Pancreas (tissue), 10 donors: ENCODE measurements at regions not wholly inside any gene's neighbourhood (a gene's known extent, or its start where the extent isn't known, plus 50 kb on each side); places are given as distances from the start of the nearest gene placed in this dataset.

Experiments
- ATAC-seq, 4 donors: fragments of 200-7000 bp; cut with Tn5 transposase; one replicate each; pipeline versions ENCODE4 v1.8.0 to v1.9.1; 2020; ENCODE audit warnings: mild to moderate bottlenecking in 4 of 4, moderate library complexity in 4 of 4
- DNase-seq, 6 donors: peaks; one replicate each; pipeline ENCODE4 v3.0.0-alpha.2; 2020
- FAIRE-seq: peaks from 2 replicates; lab custom pipeline; 2012; peaks lifted over from hg19 to GRCh38; lab: Jason Lieb, UNC
- H3K27ac ChIP-seq, 4 donors: fragments of 200-600 bp; sonication (generic); 1 replicate in 3 of 4; 2 replicates in 1 of 4; pipeline versions ENCODE4 v1.5.0 to v1.8.0; 2020
- H3K27me3 ChIP-seq, 4 donors: fragments of 200-600 bp; one replicate each; pipeline ENCODE4 v1.8.0; 2021
- H3K36me3 ChIP-seq, 3 donors: fragments of 200-600 bp; sonication (generic) in 1 of 3; one replicate each; pipeline versions ENCODE4 v1.5.0 to v1.8.0; 2020 to 2021
- H3K4me1 ChIP-seq, 3 donors: fragments of 200-600 bp; one replicate each; pipeline ENCODE4 v1.8.0; 2021
- H3K4me3 ChIP-seq, 4 donors: fragments of 200-600 bp; sonication (generic) in 2 of 4; one replicate each; pipeline versions ENCODE4 v1.5.0 to v1.8.0; 2020 to 2021
- H3K9me3 ChIP-seq, 4 donors: fragments of 200-600 bp; one replicate each; pipeline ENCODE4 v1.8.0; 2021
- WGBS, 2 donors: extraction: QIAGEN DNeasy Blood & Tissue Kit; methylation state at CpG; one replicate each; pipeline ENCODE4 v1.1.7; 2013; 5-methylcytosine and 5-hydroxymethylcytosine counted together
- intact Hi-C, 3 donors: fragments of 100-400 bp; cut with DNase I; formaldehyde crosslinking; loops; one replicate each; pipeline versions ENCODE4 v1.11.1 to v1.14.2; 2022
- TF ChIP-seq, protein P1 (sequence below), 4 donors: fragments of 200-600 bp; sonication (generic) in 3 of 4; IDR thresholded peaks; one replicate each; pipeline versions ENCODE4 v1.5.0 to v1.8.0; 2021; ENCODE audit warnings: antibody characterized with exemption in 4 of 4
- donor health status: healthy with polysubstance abuse.
- donor health status: DM: no; HTN: no; CAD: no; lungs with moderate emphysema.
- donor health status: DM: no; HTN: no; CAD: no.
- donor health status: control.
- donor health status: control.
- donor health status: Bipolar disorder and iron deficiency.
- donor health status: DM: yes; HTN: yes; CAD: no.
- donor health status: DM: no; HTN: no; CAD: no.
- donor health status: DM: no; HTN: no; CAD: no.
- donor health status: DM: yes; HTN: yes; CAD: no.

DNA sequence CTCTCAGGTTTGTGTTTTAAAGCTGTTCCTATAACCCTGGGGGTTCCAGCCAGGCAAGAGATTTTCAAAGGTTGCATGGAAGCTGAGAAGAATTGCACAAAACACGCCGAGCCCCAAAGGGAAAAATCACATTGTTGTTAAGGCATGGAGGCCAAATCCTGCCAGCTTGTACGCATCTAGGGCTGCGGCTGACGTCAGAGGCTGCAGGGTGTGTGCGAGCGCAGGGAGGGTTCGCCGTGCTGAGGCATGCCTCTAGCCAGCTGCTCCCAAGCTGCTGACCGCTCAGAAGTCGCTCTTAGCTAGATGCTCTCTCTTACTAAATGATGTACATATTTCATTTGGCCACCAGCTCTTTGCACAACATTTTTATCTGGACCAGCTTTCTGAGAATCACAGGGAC lies 191.8 kb downstream of the LPIN1 start:
- no peaks in the 10 kb centered on the region for H3K36me3 ChIP-seq
- ATAC-seq = peak in 1 of 4 donors; percentile 38
- no peak for FAIRE-seq
- TF ChIP-seq, protein P1, sequence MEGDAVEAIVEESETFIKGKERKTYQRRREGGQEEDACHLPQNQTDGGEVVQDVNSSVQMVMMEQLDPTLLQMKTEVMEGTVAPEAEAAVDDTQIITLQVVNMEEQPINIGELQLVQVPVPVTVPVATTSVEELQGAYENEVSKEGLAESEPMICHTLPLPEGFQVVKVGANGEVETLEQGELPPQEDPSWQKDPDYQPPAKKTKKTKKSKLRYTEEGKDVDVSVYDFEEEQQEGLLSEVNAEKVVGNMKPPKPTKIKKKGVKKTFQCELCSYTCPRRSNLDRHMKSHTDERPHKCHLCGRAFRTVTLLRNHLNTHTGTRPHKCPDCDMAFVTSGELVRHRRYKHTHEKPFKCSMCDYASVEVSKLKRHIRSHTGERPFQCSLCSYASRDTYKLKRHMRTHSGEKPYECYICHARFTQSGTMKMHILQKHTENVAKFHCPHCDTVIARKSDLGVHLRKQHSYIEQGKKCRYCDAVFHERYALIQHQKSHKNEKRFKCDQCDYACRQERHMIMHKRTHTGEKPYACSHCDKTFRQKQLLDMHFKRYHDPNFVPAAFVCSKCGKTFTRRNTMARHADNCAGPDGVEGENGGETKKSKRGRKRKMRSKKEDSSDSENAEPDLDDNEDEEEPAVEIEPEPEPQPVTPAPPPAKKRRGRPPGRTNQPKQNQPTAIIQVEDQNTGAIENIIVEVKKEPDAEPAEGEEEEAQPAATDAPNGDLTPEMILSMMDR (IDR thresholded peaks at IDR 0.05) = no peak
- WGBS, 2 donors = 76 to 81% methylated on average over 11 of the region's 11 CpGs
- H3K27ac ChIP-seq = no peak overlapping the region
- intact Hi-C loops = no loop called here
- no peaks in the 10 kb centered on the region for H3K9me3 ChIP-seq
- H3K4me1 ChIP-seq = no peaks in the 10 kb centered on the region
- H3K4me3 ChIP-seq = no peak overlapping the region
- H3K27me3 ChIP-seq = no peaks in the 10 kb centered on the region
- DNase-seq = no peak

DNA sequence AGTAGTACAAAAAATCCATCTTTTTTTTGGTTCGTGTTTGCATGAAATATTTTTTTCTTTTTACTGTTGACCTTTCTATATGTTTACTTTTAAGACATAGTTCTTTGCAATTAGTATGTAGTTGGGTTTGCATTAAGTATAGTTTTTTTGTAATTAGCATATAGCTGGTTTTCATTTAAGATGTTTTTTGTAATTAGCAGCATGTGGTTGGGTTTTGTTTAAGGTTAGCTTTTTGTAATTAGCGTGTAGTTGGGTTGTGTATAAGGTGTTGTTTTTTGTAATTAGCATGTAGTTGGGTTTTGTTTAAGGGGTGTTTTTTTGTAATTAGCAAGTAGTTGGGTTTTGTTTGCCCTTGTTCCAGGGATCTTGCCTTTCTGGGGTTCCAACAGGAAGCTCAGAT lies 193.1 kb downstream of the LPIN1 start:
- FAIRE-seq = no peak
- Histone ChIP-seq H3K27ac (no peak overlapping the region), H3K36me3 (no peaks in the 10 kb centered on the region), H3K9me3 (no peaks in the 10 kb centered on the region), H3K4me3 (no peak overlapping the region), H3K4me1 (no peaks in the 10 kb centered on the region), H3K27me3 (no peaks in the 10 kb centered on the region)
- 70 to 74% methylated on average over 2 of the region's 2 CpGs for WGBS, 2 donors
- intact Hi-C loops = no loop called here
- no peak for DNase-seq
- TF ChIP-seq, protein P1 (IDR thresholded peaks at IDR 0.05) = no peak
- no peak for ATAC-seq

GRCh38 chr2:11940121-11940743 lies 193.8 kb downstream of the LPIN1 start:
- DNase-seq = no peak
- ATAC-seq = no peak
- Histone ChIP-seq H3K9me3 (no peaks in the 10 kb centered on the region), H3K27ac (no peak overlapping the region), H3K36me3 (no peaks in the 10 kb centered on the region), H3K4me3 (no peak overlapping the region), H3K27me3 (no peaks in the 10 kb centered on the region), H3K4me1 (no peaks in the 10 kb centered on the region)
- TF ChIP-seq, protein P1 (IDR thresholded peaks at IDR 0.05) = no peak
- FAIRE-seq = no peak
- 77 to 80% methylated on average over 3 of the region's 3 CpGs for WGBS, 2 donors
- intact Hi-C loops = no loop called here

GRCh38 chr2:11940799-11941198 lies 194.4 kb downstream of the LPIN1 start:
- intact Hi-C loops = no loop called here
- H3K27me3 ChIP-seq = no peaks in the 10 kb centered on the region
- FAIRE-seq (no peak), ATAC-seq (no peak), DNase-seq (no peak)
- TF ChIP-seq, protein P1 (IDR thresholded peaks at IDR 0.05) = no peak
- H3K9me3 ChIP-seq = no peaks in the 10 kb centered on the region
- 85 to 93% methylated on average over 4 of the region's 4 CpGs for WGBS, 2 donors
- H3K27ac ChIP-seq = no peak overlapping the region
- H3K36me3 ChIP-seq = no peaks in the 10 kb centered on the region
- no peaks in the 10 kb centered on the region for H3K4me1 ChIP-seq
- no peak overlapping the region for H3K4me3 ChIP-seq
